ENCODE measurements at regions not wholly inside any gene's neighbourhood (a gene's known extent, or its start where the extent isn't known, plus 50 kb on each side); places are given as distances from the start of the nearest gene placed in this dataset.

DNA sequence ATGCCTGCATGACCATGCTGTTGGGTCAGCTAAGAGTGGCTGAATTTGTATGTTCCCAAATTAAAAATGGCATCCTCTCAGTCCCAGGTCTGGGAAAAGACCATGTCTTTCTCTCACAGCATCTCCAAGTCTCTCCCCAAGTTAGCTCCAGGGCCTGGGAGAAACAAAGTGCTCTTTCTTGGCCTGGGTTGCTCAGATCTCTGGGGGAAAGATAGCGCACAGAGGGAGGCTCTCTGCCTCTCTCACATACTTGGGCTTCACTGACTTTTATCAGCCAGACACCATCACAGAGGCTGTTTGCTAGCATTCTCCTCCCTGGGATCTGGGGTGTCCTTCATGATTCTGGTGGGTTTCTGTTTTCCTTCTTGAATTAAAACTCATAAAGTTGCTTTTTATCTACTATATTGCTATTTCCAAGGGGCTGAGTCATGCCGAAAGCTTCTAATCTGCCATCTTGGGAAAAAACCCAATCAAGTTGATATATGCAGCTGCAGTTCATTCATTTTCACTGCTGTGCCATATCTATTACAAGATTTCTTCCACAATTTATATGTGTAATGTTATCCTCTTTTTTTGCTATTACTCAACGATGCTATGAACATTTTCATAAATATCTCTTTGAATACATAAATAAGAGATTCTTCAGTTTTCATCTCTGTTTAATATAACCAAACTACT lies 190.2 kb downstream of the MOXD1 start:
- DNase-seq = no peak
- Histone ChIP-seq H3K4me3 (no peak overlapping the region), H3K9me3 (peaks cover 0 to 4% (median 0%) of the 10 kb centered on the region in 3 donors), H3K36me3 (no peaks in the 10 kb centered on the region), H3K4me1 (no peaks in the 10 kb centered on the region), H3K27me3 (no peaks in the 10 kb centered on the region), H3K27ac (no peak overlapping the region)
- intact Hi-C loops (cut with DNase I; ENCODE audit: low total_unique reads) = no loop called here
- TF ChIP-seq, protein P1, sequence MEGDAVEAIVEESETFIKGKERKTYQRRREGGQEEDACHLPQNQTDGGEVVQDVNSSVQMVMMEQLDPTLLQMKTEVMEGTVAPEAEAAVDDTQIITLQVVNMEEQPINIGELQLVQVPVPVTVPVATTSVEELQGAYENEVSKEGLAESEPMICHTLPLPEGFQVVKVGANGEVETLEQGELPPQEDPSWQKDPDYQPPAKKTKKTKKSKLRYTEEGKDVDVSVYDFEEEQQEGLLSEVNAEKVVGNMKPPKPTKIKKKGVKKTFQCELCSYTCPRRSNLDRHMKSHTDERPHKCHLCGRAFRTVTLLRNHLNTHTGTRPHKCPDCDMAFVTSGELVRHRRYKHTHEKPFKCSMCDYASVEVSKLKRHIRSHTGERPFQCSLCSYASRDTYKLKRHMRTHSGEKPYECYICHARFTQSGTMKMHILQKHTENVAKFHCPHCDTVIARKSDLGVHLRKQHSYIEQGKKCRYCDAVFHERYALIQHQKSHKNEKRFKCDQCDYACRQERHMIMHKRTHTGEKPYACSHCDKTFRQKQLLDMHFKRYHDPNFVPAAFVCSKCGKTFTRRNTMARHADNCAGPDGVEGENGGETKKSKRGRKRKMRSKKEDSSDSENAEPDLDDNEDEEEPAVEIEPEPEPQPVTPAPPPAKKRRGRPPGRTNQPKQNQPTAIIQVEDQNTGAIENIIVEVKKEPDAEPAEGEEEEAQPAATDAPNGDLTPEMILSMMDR (IDR thresholded peaks at IDR 0.05) = no peak

DNA sequence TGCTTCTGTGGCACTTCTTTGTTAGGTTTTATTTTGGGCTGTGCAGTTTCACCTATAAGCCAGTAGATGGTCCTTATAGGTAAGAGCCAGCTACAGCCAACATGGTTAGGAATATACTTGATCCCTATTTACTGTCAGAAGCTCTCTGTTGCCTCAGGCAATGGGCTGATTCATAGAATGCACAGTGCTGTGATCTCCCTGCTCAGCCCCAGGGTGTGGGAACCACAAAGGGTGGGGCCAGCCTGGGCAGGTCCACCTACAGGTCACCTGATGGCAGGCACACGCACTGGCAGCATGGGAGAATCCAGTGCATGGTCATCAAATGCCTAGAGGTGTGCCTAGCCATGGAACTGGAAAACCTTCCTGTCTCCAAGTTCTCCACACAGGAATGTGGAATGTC lies 191.9 kb downstream of the MOXD1 start:
- TF ChIP-seq, protein P1 (IDR thresholded peaks at IDR 0.05) = no peak
- intact Hi-C loops (cut with DNase I; ENCODE audit: low total_unique reads) = no loop called here

DNA sequence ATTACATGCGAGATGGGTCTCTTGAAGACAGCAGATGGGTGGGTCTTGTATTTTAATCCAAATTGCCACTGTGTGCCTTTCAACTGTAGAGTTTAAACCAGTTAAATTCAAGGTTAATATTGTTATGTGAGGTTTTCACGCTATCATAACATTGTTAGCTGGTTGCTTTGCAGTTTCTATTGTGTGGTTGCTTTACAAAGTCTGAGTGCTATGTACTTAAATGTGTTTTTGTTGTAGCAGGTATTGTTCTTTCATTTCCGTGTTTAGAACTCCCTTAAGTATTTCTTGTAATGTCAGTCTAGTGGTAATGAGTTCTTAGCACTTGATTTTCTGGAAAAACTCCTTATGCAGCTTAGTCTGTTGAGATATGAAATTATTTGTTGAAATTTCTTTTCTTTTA lies 193.3 kb downstream of the MOXD1 start:
- no peak overlapping the region for H3K27ac ChIP-seq
- H3K36me3 ChIP-seq = no peaks in the 10 kb centered on the region
- TF ChIP-seq, protein P1 (IDR thresholded peaks at IDR 0.05) = no peak
- H3K27me3 ChIP-seq = no peaks in the 10 kb centered on the region
- no peak for DNase-seq
- no peak overlapping the region for H3K4me3 ChIP-seq
- no peaks in the 10 kb centered on the region for H3K4me1 ChIP-seq
- peaks cover 0 to 4% (median 0%) of the 10 kb centered on the region in 3 donors for H3K9me3 ChIP-seq
- intact Hi-C loops (cut with DNase I; ENCODE audit: low total_unique reads) = no loop called here

More for the DNA sequence above, 191.9 kb downstream of the MOXD1 start:
- Histone ChIP-seq H3K36me3 (no peaks in the 10 kb centered on the region), H3K27ac (no peak overlapping the region), H3K9me3 (peaks cover 0 to 4% (median 0%) of the 10 kb centered on the region in 3 donors), H3K27me3 (no peaks in the 10 kb centered on the region), H3K4me1 (no peaks in the 10 kb centered on the region), H3K4me3 (no peak overlapping the region)
- DNase-seq = no peak

DNA sequence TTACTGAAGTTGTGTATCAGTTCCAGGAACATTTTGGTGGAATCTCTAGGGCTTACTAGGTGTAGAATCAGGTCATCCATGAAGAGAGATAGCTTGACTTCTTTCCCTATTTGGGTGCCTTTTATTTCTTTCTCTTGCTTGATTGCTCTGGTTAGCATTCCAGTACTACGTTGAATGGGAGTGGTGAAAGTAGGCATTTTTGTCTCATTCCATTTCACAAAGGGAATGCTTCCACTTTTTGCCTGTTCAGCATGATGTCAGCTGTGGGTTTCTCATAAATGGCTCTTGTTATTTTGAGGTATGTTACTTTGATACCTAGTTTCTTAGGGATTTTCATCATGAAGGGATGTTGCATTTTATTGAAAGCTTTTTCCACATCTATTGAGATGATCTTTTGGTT lies 195.3 kb downstream of the MOXD1 start:
- Histone ChIP-seq H3K27me3 (no peaks in the 10 kb centered on the region), H3K9me3 (peaks cover 0 to 4% (median 0%) of the 10 kb centered on the region in 3 donors), H3K4me1 (no peaks in the 10 kb centered on the region), H3K4me3 (no peak overlapping the region), H3K36me3 (no peaks in the 10 kb centered on the region), H3K27ac (no peak overlapping the region)
- intact Hi-C loops (cut with DNase I; ENCODE audit: low total_unique reads) = no loop called here
- no peak for DNase-seq
- TF ChIP-seq, protein P1 (IDR thresholded peaks at IDR 0.05) = no peak

DNA sequence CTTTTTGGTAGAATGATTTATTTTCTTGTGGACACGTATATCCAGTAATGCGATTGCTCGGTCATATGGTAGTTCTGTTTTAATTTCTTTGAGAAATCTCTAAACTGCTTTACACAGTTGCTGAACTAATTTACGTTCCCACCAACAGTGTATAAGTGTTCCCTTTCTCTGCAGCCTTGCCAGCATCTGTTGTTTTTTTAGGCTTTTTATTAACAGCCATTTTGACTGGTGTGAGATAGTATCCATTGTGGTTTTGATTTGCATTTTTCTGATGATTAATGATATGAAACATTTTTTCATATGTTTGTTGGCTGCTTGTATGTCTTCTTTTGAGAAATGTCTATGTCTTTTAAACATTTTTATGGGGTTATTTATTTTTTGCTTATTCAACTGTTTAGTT lies 196.7 kb downstream of the MOXD1 start:
- TF ChIP-seq, protein P1 (IDR thresholded peaks at IDR 0.05) = no peak
- intact Hi-C loops (cut with DNase I; ENCODE audit: low total_unique reads) = no loop called here
- Histone ChIP-seq H3K27me3 (no peaks in the 10 kb centered on the region), H3K4me3 (no peak overlapping the region), H3K9me3 (no peaks in the 10 kb centered on the region), H3K36me3 (no peaks in the 10 kb centered on the region), H3K27ac (no peak overlapping the region), H3K4me1 (no peaks in the 10 kb centered on the region)
- no peak for DNase-seq

Data from tibial artery (tissue), 4 donors.